ENCODE measurements at regions not wholly inside any gene's neighbourhood (a gene's known extent, or its start where the extent isn't known, plus 50 kb on each side); places are given as distances from the start of the nearest gene placed in this dataset.

DNA sequence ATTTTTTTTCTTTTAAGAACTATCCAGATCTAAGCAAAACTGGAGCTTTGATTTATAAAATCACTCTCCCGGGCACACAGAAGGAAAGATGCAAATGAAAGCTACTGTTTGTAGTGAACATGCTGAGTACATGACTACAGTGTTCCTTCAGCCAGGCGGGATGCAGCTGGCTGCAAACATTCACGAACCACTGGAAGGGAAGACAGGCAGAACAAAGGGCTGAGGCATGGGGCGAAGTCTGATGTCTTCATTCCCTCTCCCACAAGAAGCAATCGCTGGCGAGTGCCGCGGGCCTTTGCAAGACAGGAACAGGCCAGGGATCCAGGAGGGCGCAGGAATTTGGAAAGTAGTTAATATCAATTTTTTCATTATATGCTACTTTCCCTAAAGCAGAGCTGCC lies 257.9 kb upstream of the AJAP1 start:
- Mint-ChIP-seq H3K9me3 (peaks cover 0 to 4% of the 10 kb centered on the region in 2 donors), H3K4me1 (ENCODE audit: low read depth) (no peaks in the 10 kb centered on the region), H3K27ac (no peak overlapping the region), H3K4me3 (no peak overlapping the region), H3K27me3 (ENCODE audit: low read depth) (no peaks in the 10 kb centered on the region), H3K36me3 (ENCODE audit: insufficient read depth in 2 of 2) (no peaks in the 10 kb centered on the region)
- DNase-seq (no peak), ATAC-seq (replicated peaks in 1 of 2) (no peak)

DNA sequence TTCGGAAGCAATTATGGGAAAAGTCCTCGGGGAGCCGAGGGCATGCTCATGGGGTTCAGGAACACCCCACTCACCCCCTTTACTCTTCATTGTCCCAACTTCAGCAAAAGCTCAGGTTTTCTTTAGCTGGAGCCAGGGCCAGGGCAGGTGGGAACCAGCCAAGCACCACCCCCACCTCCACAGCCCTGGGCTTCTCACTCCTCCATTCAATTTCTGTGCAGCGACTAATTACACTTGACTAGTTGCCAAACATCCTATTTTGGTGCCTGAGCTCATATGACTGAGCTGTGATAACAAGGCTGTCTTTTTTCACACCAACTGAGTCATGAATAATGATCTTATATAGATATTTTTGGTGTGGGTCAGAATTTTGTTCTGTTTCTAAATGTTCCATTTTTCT lies 257.2 kb upstream of the AJAP1 start:
- ATAC-seq (replicated peaks in 1 of 2) (no peak), DNase-seq (no peak)
- H3K4me3 Mint-ChIP-seq: no peak overlapping the region
- no peak overlapping the region for H3K27ac Mint-ChIP-seq
- H3K9me3 Mint-ChIP-seq: peaks cover 0 to 4% of the 10 kb centered on the region in 2 donors
- H3K36me3 Mint-ChIP-seq (ENCODE audit: insufficient read depth in 2 of 2): no peaks in the 10 kb centered on the region
- H3K27me3 Mint-ChIP-seq (ENCODE audit: low read depth): no peaks in the 10 kb centered on the region
- no peaks in the 10 kb centered on the region for H3K4me1 Mint-ChIP-seq (ENCODE audit: low read depth)

DNA sequence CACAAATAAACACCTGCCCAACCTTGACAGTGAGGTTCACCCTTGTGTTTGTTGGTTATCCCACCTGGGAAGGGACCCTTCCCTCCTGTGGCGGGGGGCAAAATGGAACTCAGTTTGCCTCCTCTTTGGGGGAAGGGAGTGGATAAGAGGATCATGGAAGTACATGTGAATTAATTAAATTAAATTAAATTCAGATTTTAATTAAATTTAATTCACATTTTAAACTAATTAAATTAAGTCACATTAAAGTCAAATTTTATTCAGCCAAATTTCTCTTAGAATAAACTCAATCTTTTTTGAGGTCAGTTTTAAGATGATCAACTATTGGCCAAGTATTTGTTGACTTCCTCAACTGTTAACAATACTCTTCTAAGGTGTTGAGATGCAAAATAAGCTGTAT lies 252.4 kb upstream of the AJAP1 start:
- no peaks in the 10 kb centered on the region for H3K27me3 Mint-ChIP-seq (ENCODE audit: low read depth)
- DNase-seq (no peak), ATAC-seq (replicated peaks in 1 of 2) (no peak)
- H3K36me3 Mint-ChIP-seq (ENCODE audit: insufficient read depth in 2 of 2): no peaks in the 10 kb centered on the region
- H3K4me1 Mint-ChIP-seq (ENCODE audit: low read depth): no peaks in the 10 kb centered on the region
- H3K9me3 Mint-ChIP-seq: no peaks in the 10 kb centered on the region
- H3K27ac Mint-ChIP-seq: no peak overlapping the region
- H3K4me3 Mint-ChIP-seq: no peak overlapping the region

DNA sequence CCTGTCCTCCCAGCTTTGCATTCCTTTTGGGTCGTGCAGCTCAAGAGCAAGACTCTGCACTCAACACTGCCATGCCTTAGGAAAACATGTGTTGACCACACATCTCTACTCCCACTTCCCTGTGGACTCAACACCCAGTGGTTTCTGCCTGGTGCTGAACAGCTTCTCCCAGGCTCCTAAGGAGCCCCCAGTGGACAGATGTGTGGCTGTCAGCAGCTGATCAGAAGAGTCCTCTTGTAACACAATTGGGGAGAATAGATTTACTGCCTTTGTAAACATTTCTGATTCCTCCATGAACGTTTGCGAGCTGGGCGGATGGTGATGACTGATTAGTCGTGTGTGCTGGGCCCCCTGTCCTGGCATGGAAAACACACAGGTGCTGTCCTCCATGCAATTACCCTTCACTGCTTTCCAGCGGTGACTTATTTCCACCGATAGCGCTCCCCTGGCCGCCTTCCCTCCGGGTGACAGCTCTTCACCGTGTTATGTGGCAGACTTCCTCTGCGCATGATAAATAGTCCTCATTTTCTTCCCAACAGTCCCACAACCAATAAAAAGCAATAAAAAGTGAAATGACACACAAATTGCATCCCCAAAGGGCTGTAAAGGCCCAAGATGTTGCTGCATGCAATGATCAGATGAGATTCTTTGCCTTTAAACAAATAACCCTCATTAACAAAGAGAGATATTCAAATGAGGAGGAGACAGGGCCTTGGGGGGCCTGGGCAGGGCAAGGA lies 249.4 kb upstream of the AJAP1 start:
- H3K27me3 Mint-ChIP-seq (ENCODE audit: low read depth): peaks cover 12% of the 10 kb centered on the region
- no peaks in the 10 kb centered on the region for H3K36me3 Mint-ChIP-seq (ENCODE audit: insufficient read depth in 2 of 2)
- ATAC-seq (replicated peaks in 1 of 2) (no peak), DNase-seq (no peak)
- no peak overlapping the region for H3K27ac Mint-ChIP-seq
- H3K4me1 Mint-ChIP-seq (ENCODE audit: low read depth): no peaks in the 10 kb centered on the region
- H3K9me3 Mint-ChIP-seq: no peaks in the 10 kb centered on the region
- no peak overlapping the region for H3K4me3 Mint-ChIP-seq

DNA sequence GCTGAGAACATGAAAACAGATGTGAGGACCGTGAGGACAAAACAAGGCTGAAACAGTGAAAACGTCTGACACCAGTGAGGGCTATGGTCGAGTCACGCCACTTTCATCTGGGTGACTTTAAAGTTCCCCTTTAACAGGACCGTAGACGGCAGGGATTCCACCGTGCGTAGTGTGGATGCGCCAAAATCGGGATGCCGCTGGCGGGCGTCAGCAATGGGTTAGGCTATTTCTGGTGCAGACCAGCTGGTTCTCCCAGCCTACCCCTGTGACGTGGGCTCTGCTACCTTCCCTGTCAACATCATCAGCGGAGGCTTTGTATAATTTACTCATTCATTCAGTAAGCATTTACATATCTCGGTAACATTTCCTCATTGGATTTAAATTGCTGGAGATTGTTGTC lies 246.6 kb upstream of the AJAP1 start:
- Mint-ChIP-seq H3K27me3 (ENCODE audit: low read depth) (peaks cover 19% of the 10 kb centered on the region), H3K36me3 (ENCODE audit: insufficient read depth in 2 of 2) (no peaks in the 10 kb centered on the region), H3K4me1 (ENCODE audit: low read depth) (no peaks in the 10 kb centered on the region), H3K4me3 (no peak overlapping the region), H3K9me3 (peaks cover 0 to under 1% of the 10 kb centered on the region in 2 donors), H3K27ac (no peak overlapping the region)
- ATAC-seq (replicated peaks in 1 of 2): no peak
- no peak for DNase-seq

DNA sequence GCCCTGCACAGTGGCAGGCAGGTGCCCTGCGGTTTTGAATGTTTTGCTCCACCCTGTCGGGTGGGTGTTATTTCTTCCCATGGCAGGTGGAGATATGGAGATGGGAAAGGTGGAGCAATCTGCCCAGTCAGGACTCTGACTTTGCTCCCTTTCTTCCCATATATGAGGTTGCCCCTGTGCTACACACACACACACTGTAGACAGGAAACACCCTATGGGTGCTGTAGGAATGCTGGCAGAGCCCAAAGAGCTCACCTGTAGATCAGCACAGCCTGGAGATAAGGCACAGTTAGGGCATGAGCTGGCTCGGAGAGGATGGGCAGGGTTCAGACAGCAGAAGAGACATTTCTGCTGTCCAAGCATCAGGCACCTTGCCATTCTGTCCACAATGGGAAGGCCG lies 246.0 kb upstream of the AJAP1 start:
- DNase-seq (no peak), ATAC-seq (replicated peaks in 1 of 2) (no peak)
- Mint-ChIP-seq H3K27ac (no peak overlapping the region), H3K9me3 (peaks cover 0 to 2% of the 10 kb centered on the region in 2 donors), H3K4me1 (ENCODE audit: low read depth) (no peaks in the 10 kb centered on the region), H3K36me3 (ENCODE audit: insufficient read depth in 2 of 2) (no peaks in the 10 kb centered on the region), H3K27me3 (ENCODE audit: low read depth) (peaks cover 19% of the 10 kb centered on the region), H3K4me3 (no peak overlapping the region)

DNA sequence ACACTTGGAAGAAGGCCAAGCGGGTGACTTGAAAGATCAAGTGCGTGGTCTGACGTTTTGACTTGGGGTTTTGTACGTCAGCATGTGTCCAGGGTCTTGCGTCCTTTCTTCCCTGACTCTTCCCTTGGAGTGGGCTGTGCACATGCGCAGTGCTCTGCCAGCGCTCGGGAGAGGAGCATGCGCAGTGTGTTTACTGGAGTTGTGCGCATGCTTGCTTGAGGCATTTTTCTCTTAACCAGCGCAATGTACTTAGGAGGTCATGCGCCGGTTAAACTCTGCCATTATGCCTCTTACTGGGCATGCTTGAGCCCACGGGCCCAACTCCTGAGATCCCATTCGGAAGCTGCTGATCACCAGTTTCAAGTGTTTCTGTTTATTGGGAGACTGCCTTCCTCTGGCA lies 242.5 kb upstream of the AJAP1 start:
- DNase-seq (no peak), ATAC-seq (replicated peaks in 1 of 2) (no peak)
- Mint-ChIP-seq H3K4me3 (no peak overlapping the region), H3K36me3 (ENCODE audit: insufficient read depth in 2 of 2) (peaks cover 0 to 3% of the 10 kb centered on the region in 2 donors), H3K4me1 (ENCODE audit: low read depth) (no peaks in the 10 kb centered on the region), H3K27ac (no peak overlapping the region), H3K27me3 (ENCODE audit: low read depth) (peaks cover 27% of the 10 kb centered on the region), H3K9me3 (peaks cover 0 to 5% of the 10 kb centered on the region in 2 donors)

DNA sequence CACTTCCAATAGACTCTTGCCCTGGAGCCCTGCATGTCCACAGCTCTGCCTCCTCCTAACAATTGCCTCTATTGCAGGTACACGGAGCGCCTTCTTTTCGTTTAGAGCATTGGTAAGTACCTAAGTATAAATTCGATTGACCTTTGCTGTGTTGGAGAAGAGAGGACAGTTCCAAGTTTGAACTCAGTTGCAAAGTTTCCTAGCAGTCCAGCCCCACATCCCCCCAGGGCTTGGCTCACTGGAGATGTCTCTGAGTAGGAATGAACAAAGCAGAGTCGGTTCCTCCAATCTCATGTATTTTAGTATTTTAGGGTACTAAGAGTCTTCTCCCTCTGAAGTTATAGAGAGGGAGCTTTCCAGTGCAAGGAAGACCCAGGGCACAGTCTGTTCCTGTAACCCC lies 238.9 kb upstream of the AJAP1 start:
- Mint-ChIP-seq H3K4me1 (ENCODE audit: low read depth) (no peaks in the 10 kb centered on the region), H3K27me3 (ENCODE audit: low read depth) (peaks cover 23% of the 10 kb centered on the region), H3K27ac (no peak overlapping the region), H3K36me3 (ENCODE audit: insufficient read depth in 2 of 2) (peaks cover 0 to 3% of the 10 kb centered on the region in 2 donors), H3K9me3 (peaks cover 6 to 11% of the 10 kb centered on the region in 2 donors), H3K4me3 (no peak overlapping the region)
- ATAC-seq (replicated peaks in 1 of 2): no peak
- DNase-seq: no peak

DNA sequence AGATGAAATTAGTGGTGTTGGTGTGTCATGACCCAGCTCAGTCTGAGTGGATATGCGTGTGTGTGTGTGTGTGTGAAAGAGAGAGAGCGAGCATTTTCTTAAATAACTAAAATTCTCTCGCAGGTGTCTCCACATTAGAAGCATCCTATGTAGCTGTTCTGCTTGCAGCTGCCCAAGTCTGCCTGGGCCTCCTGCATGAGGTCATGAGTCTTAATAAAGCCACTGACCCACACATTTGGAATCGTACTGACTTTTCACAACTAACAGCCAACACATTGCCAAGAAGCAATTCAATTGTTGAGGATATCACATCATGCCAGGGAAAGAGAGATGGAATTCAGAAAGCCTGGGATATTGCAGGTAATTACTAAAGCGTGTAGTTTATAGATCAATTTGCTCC lies 238.2 kb upstream of the AJAP1 start:
- ATAC-seq (replicated peaks in 1 of 2): no peak
- Mint-ChIP-seq H3K36me3 (ENCODE audit: insufficient read depth in 2 of 2) (peaks cover 0 to 3% of the 10 kb centered on the region in 2 donors), H3K4me1 (ENCODE audit: low read depth) (no peaks in the 10 kb centered on the region), H3K27ac (no peak overlapping the region), H3K9me3 (peaks cover 8 to 11% of the 10 kb centered on the region in 2 donors), H3K27me3 (ENCODE audit: low read depth) (peaks cover 19% of the 10 kb centered on the region), H3K4me3 (no peak overlapping the region)
- DNase-seq: no peak

DNA sequence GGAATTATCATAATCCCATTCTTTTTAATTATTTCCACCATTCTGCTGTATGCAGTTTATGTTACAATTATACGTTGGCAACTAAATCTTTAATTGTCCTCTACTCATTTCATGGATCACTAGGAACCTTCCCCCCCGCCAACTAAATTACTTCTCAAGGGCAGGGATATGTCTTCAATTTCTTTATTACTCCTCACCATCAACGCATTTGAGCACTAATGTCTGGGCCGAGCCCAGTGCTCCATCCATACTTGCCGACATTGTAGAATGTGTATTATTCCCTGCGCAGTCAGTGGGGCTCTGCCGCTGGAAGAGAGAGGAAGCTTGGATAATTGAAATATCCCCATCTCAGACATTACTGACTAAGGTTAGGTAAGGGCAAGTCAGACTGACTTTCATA lies 236.4 kb upstream of the AJAP1 start:
- H3K36me3 Mint-ChIP-seq (ENCODE audit: insufficient read depth in 2 of 2): peaks cover 0 to 3% of the 10 kb centered on the region in 2 donors
- peaks cover 26% of the 10 kb centered on the region for H3K27me3 Mint-ChIP-seq (ENCODE audit: low read depth)
- no peaks in the 10 kb centered on the region for H3K4me1 Mint-ChIP-seq (ENCODE audit: low read depth)
- ATAC-seq (replicated peaks in 1 of 2): no peak
- H3K27ac Mint-ChIP-seq: no peak overlapping the region
- no peak for DNase-seq
- no peak overlapping the region for H3K4me3 Mint-ChIP-seq
- H3K9me3 Mint-ChIP-seq: peaks cover 8 to 9% of the 10 kb centered on the region in 2 donors

DNA sequence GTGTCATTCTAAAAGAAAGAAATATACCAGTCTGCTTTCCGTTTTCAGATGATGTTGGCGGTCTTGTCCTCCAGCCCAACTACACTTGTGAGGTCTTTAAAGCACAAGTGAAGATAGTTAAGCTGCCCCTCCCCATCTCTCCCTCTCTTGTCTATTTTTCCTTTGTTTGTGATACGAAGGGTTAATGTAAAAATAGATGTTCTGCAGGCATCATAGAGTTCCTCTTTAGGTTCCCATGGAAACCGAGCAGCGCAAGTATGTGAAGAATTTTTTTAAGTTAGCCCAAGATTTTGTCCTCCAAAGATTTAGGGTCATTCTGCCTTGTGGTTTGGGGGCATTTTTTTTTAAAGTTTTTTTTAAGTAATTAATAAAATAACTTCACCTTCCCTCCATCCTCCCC lies 232.4 kb upstream of the AJAP1 start:
- DNase-seq (no peak), ATAC-seq (replicated peaks in 1 of 2) (no peak)
- Mint-ChIP-seq H3K27ac (no peak overlapping the region), H3K4me1 (ENCODE audit: low read depth) (no peaks in the 10 kb centered on the region), H3K4me3 (no peak overlapping the region), H3K36me3 (ENCODE audit: insufficient read depth in 2 of 2) (no peaks in the 10 kb centered on the region), H3K27me3 (ENCODE audit: low read depth) (peaks cover 18% of the 10 kb centered on the region), H3K9me3 (peaks cover 9 to 11% of the 10 kb centered on the region in 2 donors)

DNA sequence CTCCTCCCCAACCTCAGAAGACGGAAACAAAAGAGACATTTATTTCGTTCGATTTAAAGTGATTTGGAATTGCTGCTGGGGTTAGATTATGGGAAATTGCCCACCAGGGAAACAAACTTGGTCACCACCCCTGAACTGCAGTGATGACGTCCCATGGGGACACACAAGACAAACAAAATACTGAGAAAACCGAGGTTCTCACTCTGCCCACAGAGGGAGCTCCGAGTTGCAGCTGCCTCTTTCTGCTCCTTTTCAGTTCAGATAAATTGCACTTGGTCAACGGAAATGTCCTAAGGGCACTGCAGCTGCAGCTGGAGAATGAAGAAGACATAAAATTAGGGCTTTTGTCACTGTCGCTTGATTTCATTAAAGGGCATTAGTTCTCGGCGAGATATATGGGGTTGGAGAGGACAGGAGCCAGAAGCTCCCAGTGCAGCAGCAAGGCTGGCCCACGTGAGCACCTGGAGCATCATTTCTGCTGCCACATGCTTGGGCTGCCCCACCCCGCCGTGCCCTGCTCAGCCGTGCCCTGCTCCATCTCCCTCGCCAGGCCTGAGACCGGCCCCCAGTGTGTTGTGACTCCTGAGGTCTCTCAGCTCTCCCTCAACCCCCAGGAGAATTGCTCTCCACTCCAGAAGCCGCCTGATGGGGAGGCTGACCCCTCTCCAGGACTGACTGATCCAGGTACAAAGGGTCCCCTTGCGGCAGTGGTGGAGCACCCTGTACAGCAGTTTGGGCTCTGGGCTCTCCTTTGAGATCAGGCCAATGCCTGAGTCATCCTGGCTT lies 231.7 kb upstream of the AJAP1 start:
- no peaks in the 10 kb centered on the region for H3K36me3 Mint-ChIP-seq (ENCODE audit: insufficient read depth in 2 of 2)
- ATAC-seq (replicated peaks in 1 of 2) (no peak), DNase-seq (no peak)
- no peak overlapping the region for H3K27ac Mint-ChIP-seq
- H3K4me3 Mint-ChIP-seq: no peak overlapping the region
- H3K4me1 Mint-ChIP-seq (ENCODE audit: low read depth): no peaks in the 10 kb centered on the region
- H3K27me3 Mint-ChIP-seq (ENCODE audit: low read depth): peaks cover 18% of the 10 kb centered on the region
- H3K9me3 Mint-ChIP-seq: peaks cover 10 to 11% of the 10 kb centered on the region in 2 donors

DNA sequence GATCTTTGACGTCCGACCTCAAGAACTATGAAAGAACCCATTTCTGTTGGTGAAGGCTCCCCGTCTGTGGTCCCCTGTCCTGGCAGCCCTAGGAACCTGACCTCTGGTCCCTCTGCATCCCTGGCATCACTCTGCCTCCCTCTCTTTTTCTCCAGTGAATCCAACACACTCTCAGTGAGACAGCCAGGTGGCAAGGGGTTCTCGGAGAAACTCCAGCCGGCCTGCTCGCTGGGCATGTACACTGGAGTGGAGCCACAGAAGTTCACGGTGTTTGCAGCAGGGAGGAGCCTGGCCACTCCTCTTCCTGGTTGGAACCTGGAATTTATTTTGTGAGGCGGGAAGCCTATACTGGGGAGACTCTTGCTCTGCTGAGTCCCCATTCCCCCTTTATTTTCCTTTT lies 230.2 kb upstream of the AJAP1 start:
- no peak for ATAC-seq (replicated peaks in 1 of 2)
- H3K36me3 Mint-ChIP-seq (ENCODE audit: insufficient read depth in 2 of 2): no peaks in the 10 kb centered on the region
- no peak for DNase-seq
- peaks cover 13% of the 10 kb centered on the region for H3K27me3 Mint-ChIP-seq (ENCODE audit: low read depth)
- H3K4me1 Mint-ChIP-seq (ENCODE audit: low read depth): no peaks in the 10 kb centered on the region
- peaks cover 10% of the 10 kb centered on the region in 2 donors for H3K9me3 Mint-ChIP-seq
- H3K4me3 Mint-ChIP-seq: no peak overlapping the region
- no peak overlapping the region for H3K27ac Mint-ChIP-seq

All from activated T-cell treated with anti-CD3 and anti-CD28 coated beads, Interleukin-2, amount 50 U/mL, for 72 hours (primary cell).